CD1c-positive myeloid dendritic cell (primary cell): ENCODE measurements at regions not wholly inside any gene's neighbourhood (a gene's known extent, or its start where the extent isn't known, plus 50 kb on each side); places are given as distances from the start of the nearest gene placed in this dataset.

ENCODE experiments used
- DNase-seq: peaks from one replicate; pipeline ENCODE4 v3.0.0-alpha.2; 2016; ENCODE audit errors: extremely low spot score

GRCh38 chr13:59346999-59347723 is 816.6 kb downstream of the DIAPH3 start:
- no peak for DNase-seq

- DNase-seq = no peak
These were observed 815.1 kb downstream of the DIAPH3 start for GRCh38 chr13:59348617-59349016.

- no peak for DNase-seq
These were observed 811.1 kb downstream of the DIAPH3 start for GRCh38 chr13:59352600-59352999.

- no peak for DNase-seq
These were observed 808.9 kb downstream of the DIAPH3 start for GRCh38 chr13:59354665-59355369.

- DNase-seq = no peak
These were observed 807.1 kb downstream of the DIAPH3 start for GRCh38 chr13:59356607-59357006.

GRCh38 chr13:59358014-59358413 is 805.7 kb downstream of the DIAPH3 start:
- no peak for DNase-seq

- peak; percentile 33 for DNase-seq
These were observed 803.6 kb downstream of the DIAPH3 start for GRCh38 chr13:59360108-59360507.

GRCh38 chr13:59360916-59361315 is 802.8 kb downstream of the DIAPH3 start:
- DNase-seq = no peak

GRCh38 chr13:59363313-59363712 is 800.4 kb downstream of the DIAPH3 start:
- DNase-seq = no peak

- no peak for DNase-seq
These were observed 799.8 kb downstream of the DIAPH3 start for GRCh38 chr13:59363947-59364346.

- no peak for DNase-seq
These were observed 799.1 kb downstream of the DIAPH3 start for GRCh38 chr13:59364641-59365085.

- no peak for DNase-seq
These were observed 796.3 kb downstream of the DIAPH3 start for GRCh38 chr13:59367467-59367866.

- DNase-seq = no peak
These were observed 795.8 kb downstream of the DIAPH3 start for GRCh38 chr13:59367904-59368303.

- no peak for DNase-seq
These were observed 795.0 kb downstream of the DIAPH3 start for GRCh38 chr13:59368693-59369092.

GRCh38 chr13:59371229-59371628 is 792.5 kb downstream of the DIAPH3 start:
- DNase-seq = no peak

- no peak for DNase-seq
These were observed 790.4 kb downstream of the DIAPH3 start for GRCh38 chr13:59373341-59373740.

- DNase-seq = no peak
These were observed 789.0 kb downstream of the DIAPH3 start for GRCh38 chr13:59374691-59375090.

GRCh38 chr13:59384154-59384553 is 779.6 kb downstream of the DIAPH3 start:
- no peak for DNase-seq

- peak; percentile 78 for DNase-seq
These were observed 772.0 kb downstream of the DIAPH3 start for GRCh38 chr13:59391696-59392095.

- no peak for DNase-seq
These were observed 771.4 kb downstream of the DIAPH3 start for GRCh38 chr13:59392328-59392727.

- no peak for DNase-seq
These were observed 769.2 kb downstream of the DIAPH3 start for GRCh38 chr13:59394496-59394895.

- DNase-seq = no peak
These were observed 765.6 kb downstream of the DIAPH3 start for GRCh38 chr13:59398127-59398526.

- no peak for DNase-seq
These were observed 765.1 kb downstream of the DIAPH3 start for GRCh38 chr13:59398661-59399060.
